SK-N-SH treated with all-trans-retinoic acid at 6 μM for 48 hours (cell line): ENCODE measurements at regions not wholly inside any gene's neighbourhood (a gene's known extent, or its start where the extent isn't known, plus 50 kb on each side); places are given as distances from the start of the nearest gene placed in this dataset.

ENCODE experiments used
- ARNTL ChIP-seq: fragments of 450-650 bp; formaldehyde crosslinking; IDR thresholded peaks from 2 replicates; pipeline ENCODE4 v1.5.0; 2020; ENCODE audit warnings: low read depth, mild to moderate bottlenecking, moderate library complexity, borderline replicate concordance
- BACH2 ChIP-seq: fragments of 250-450 bp; sonication (Bioruptor Pico); IDR thresholded peaks from 2 replicates; pipeline ENCODE4 v1.9.0; 2021; ENCODE audit warnings: mild to moderate bottlenecking, borderline replicate concordance
- CSDC2 ChIP-seq: fragments of 250-450 bp; sonication (Bioruptor Pico); IDR thresholded peaks from 2 replicates; pipeline ENCODE4 v1.5.0; 2020; ENCODE audit warnings: mild to moderate bottlenecking, moderate library complexity
- GLIS3 ChIP-seq: fragments of 250-450 bp; sonication (Bioruptor Pico); IDR thresholded peaks from 2 replicates; pipeline ENCODE4 v1.5.0; 2020; ENCODE audit warnings: mild to moderate bottlenecking, moderate library complexity
- ISL1 ChIP-seq: fragments of 250-450 bp; sonication (Bioruptor Pico); IDR thresholded peaks from 2 replicates; pipeline ENCODE4 v2.1.2; 2022; ENCODE audit warnings: mild to moderate bottlenecking, moderate library complexity
- OSR1 ChIP-seq: fragments of 250-450 bp; sonication (Bioruptor Pico); IDR thresholded peaks from 2 replicates; pipeline ENCODE4 v1.8.0; 2022; ENCODE audit warnings: moderate library complexity, mild to moderate bottlenecking, inconsistent platforms
- PATZ1 ChIP-seq: fragments of 250-450 bp; sonication (Bioruptor Pico); IDR thresholded peaks from 2 replicates; pipeline ENCODE4 v1.8.0; 2020; ENCODE audit warnings: mild to moderate bottlenecking, moderate library complexity, borderline replicate concordance
- PPARA ChIP-seq: fragments of 250-450 bp; sonication (Bioruptor Pico); IDR thresholded peaks from 2 replicates; pipeline ENCODE4 v1.5.0; 2020; ENCODE audit warnings: mild to moderate bottlenecking, borderline replicate concordance
- RARB ChIP-seq: fragments of 250-450 bp; sonication (Bioruptor Pico); IDR thresholded peaks from 2 replicates; pipeline ENCODE4 v1.8.0; 2021; ENCODE audit warnings: mild to moderate bottlenecking, moderate library complexity
- ZC3H10 ChIP-seq: fragments of 250-450 bp; sonication (Bioruptor Pico); IDR thresholded peaks from 2 replicates; pipeline ENCODE4 v1.5.1; 2021; ENCODE audit warnings: mild to moderate bottlenecking, moderate library complexity
- ZFP3 ChIP-seq: fragments of 250-450 bp; sonication (Bioruptor Pico); IDR thresholded peaks from 2 replicates; pipeline ENCODE4 v1.5.0; 2020; ENCODE audit warnings: mild to moderate bottlenecking, moderate library complexity
- ZFP30 ChIP-seq: fragments of 450-650 bp; formaldehyde crosslinking; IDR thresholded peaks from 2 replicates; pipeline ENCODE4 v1.5.0; 2022; ENCODE audit warnings: mild to moderate bottlenecking, moderate library complexity
- ZNF70 ChIP-seq: fragments of 450-650 bp; formaldehyde crosslinking; IDR thresholded peaks from 2 replicates; pipeline ENCODE4 v1.5.0; 2020; ENCODE audit warnings: mild to moderate bottlenecking, moderate library complexity

- TF ChIP-seq PATZ1 (CRISPR knock-in tag) (no peak), ZFP30 (CRISPR knock-in tag) (no peak), ISL1 (no peak), PPARA (no peak), ZFP3 (CRISPR knock-in tag) (no peak), GLIS3 (CRISPR knock-in tag) (no peak), BACH2 (no peak), ARNTL (CRISPR knock-in tag) (no peak), RARB (CRISPR knock-in tag) (no peak), CSDC2 (CRISPR knock-in tag) (no peak), ZNF70 (CRISPR knock-in tag) (no peak), ZC3H10 (CRISPR knock-in tag) (no peak), OSR1 (no peak)
Observed at GRCh38 chr6:119791736-119792135, 442.2 kb upstream of the MAN1A1 start.
